DOHH2 (cell line): ENCODE measurements at regions not wholly inside any gene's neighbourhood (a gene's known extent, or its start where the extent isn't known, plus 50 kb on each side); places are given as distances from the start of the nearest gene placed in this dataset.

Experiments
- H3F3A ChIP-seq: fragments of 200-600 bp; sonication (generic), shearing (Covaris generic); 2 replicates; pipeline ENCODE4 v1.6.0; 2016; ENCODE audit warnings: antibody characterized with exemption, mild to moderate bottlenecking; ENCODE audit not compliant: control insufficient read depth, insufficient read depth
- H3K27ac ChIP-seq: fragments of 200-600 bp; sonication (generic); 2 replicates; pipeline ENCODE4 v1.5.1; 2014; ENCODE audit warnings: low read depth, mild to moderate bottlenecking, low read length, moderate library complexity
- H3K27me3 ChIP-seq: fragments of 200-600 bp; sonication (generic); 2 replicates; pipeline ENCODE4 v1.6.1; 2014; ENCODE audit warnings: mild to moderate bottlenecking, low read length, mixed read lengths; ENCODE audit not compliant: control insufficient read depth
- H3K36me3 ChIP-seq: fragments of 200-600 bp; sonication (generic); 2 replicates; pipeline ENCODE4 v1.6.1; 2014; ENCODE audit warnings: mild to moderate bottlenecking, low read length, moderate library complexity, mixed read lengths; ENCODE audit not compliant: control insufficient read depth
- H3K4me1 ChIP-seq: fragments of 200-600 bp; sonication (generic); 2 replicates; pipeline ENCODE4 v1.6.1; 2014; ENCODE audit warnings: mild to moderate bottlenecking, low read length, mixed read lengths; ENCODE audit not compliant: control insufficient read depth
- H3K4me2 ChIP-seq: fragments of 200-600 bp; sonication (generic); 2 replicates; pipeline ENCODE4 v1.6.0; 2014; ENCODE audit warnings: mild to moderate bottlenecking, low read length, moderate library complexity
- H3K4me3 ChIP-seq: fragments of 200-600 bp; sonication (generic); 2 replicates; pipeline ENCODE4 v1.5.1; 2014; ENCODE audit warnings: mild to moderate bottlenecking, low read length, mixed read lengths
- H3K79me2 ChIP-seq: fragments of 200-600 bp; sonication (generic); 2 replicates; pipeline ENCODE4 v1.6.1; 2014; ENCODE audit warnings: mild to moderate bottlenecking, low read length, mixed read lengths; ENCODE audit not compliant: control insufficient read depth
- H3K9me2 ChIP-seq: fragments of 200-600 bp; sonication (generic); replicated peaks from 2 replicates; pipeline ENCODE4 v1.6.1; 2014; ENCODE audit warnings: mild to moderate bottlenecking, low read length, mixed read lengths; ENCODE audit not compliant: control insufficient read depth
- H3K9me3 ChIP-seq: fragments of 200-600 bp; sonication (generic); 2 replicates; pipeline ENCODE4 v1.6.1; 2014; ENCODE audit warnings: antibody characterized with exemption, low read length, mixed read lengths; ENCODE audit not compliant: control insufficient read depth, insufficient read depth
- H4K20me1 ChIP-seq: fragments of 200-600 bp; sonication (generic); 2 replicates; pipeline ENCODE4 v1.6.0; 2014; ENCODE audit warnings: low read depth, mild to moderate bottlenecking, antibody characterized with exemption, low read length, moderate library complexity; ENCODE audit not compliant: control insufficient read depth, insufficient read depth
- EZH2phosphoT487 ChIP-seq: fragments of 200-600 bp; sonication (generic); IDR thresholded peaks from 2 replicates; pipeline ENCODE4 v1.6.1; 2017; ENCODE audit warnings: borderline replicate concordance, mild to moderate bottlenecking, antibody characterized with exemption, low read length, moderate library complexity, mixed read lengths
- TF ChIP-seq, protein P1 (sequence below): fragments of 200-600 bp; sonication (generic); IDR thresholded peaks from one replicate; pipeline ENCODE4 v1.5.1; 2014; ENCODE audit warnings: antibody characterized with exemption, mild to moderate bottlenecking, low read depth, low read length; ENCODE audit not compliant: poor library complexity, severe bottlenecking

DNA sequence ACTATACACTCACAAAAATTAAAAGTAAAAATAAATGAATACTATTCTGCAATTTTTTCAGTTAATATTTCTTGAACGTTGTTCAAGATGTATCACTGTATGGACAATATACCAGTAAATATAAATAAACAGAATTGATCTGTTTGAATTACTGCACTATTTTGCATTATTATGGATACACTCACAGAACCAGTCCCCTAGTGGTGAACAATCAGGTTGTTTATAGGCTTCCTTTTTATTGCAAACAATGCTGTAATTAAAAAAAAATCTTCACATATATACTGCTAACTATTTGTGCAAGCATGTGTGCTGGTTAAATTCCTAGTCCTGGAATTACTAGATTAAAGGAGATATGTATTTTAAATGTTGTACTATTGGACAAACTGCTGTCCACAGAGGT is 306.0 kb downstream of the FBXO15 start:
- no peaks in the 10 kb centered on the region for H3K4me1 ChIP-seq
- H3K9me3 ChIP-seq: no peaks in the 10 kb centered on the region
- no peaks in the 10 kb centered on the region for H3K79me2 ChIP-seq
- no peak overlapping the region for H3K4me3 ChIP-seq
- no peaks in the 10 kb centered on the region for H3F3A ChIP-seq
- H3K9me2 ChIP-seq: no peaks in the 10 kb centered on the region
- no peak overlapping the region for H3K27ac ChIP-seq
- H3K27me3 ChIP-seq: no peaks in the 10 kb centered on the region
- no peaks in the 10 kb centered on the region for H4K20me1 ChIP-seq
- H3K36me3 ChIP-seq: no peaks in the 10 kb centered on the region
- no peak overlapping the region for H3K4me2 ChIP-seq
- TF ChIP-seq EZH2phosphoT487: no peak
- TF ChIP-seq, protein P1, sequence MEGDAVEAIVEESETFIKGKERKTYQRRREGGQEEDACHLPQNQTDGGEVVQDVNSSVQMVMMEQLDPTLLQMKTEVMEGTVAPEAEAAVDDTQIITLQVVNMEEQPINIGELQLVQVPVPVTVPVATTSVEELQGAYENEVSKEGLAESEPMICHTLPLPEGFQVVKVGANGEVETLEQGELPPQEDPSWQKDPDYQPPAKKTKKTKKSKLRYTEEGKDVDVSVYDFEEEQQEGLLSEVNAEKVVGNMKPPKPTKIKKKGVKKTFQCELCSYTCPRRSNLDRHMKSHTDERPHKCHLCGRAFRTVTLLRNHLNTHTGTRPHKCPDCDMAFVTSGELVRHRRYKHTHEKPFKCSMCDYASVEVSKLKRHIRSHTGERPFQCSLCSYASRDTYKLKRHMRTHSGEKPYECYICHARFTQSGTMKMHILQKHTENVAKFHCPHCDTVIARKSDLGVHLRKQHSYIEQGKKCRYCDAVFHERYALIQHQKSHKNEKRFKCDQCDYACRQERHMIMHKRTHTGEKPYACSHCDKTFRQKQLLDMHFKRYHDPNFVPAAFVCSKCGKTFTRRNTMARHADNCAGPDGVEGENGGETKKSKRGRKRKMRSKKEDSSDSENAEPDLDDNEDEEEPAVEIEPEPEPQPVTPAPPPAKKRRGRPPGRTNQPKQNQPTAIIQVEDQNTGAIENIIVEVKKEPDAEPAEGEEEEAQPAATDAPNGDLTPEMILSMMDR: no peak

DNA sequence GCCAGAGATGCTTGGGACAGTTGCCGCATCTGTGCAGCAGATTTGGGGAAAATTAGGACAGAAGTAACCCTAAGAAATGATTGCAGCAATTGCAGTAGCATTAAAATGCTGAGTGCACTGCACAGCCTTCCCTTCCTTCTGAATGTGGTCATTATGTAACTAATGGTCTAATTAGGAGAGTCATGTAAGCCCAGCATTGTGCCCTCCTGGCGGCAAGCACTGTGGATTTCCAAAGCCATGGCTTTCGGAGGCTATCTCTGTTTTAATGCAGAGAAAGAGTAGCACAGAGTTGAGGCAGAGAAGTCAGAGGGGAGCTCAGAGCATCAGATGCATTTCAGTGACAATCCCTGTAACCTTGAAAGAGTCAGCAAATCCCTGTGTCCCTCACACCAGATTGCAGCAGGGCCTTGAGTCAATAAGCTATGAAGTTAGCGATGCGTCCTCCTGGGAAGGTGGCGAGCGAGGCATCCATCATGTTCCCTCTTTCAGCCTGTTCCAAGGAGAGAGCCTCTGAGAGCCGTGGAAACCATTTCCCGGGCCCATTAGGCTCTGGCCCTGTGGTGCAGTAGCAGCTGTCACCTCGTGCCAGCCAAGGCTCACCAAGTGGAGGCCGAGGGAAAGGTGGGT is 307.2 kb downstream of the FBXO15 start:
- Histone ChIP-seq H3F3A (no peaks in the 10 kb centered on the region), H4K20me1 (no peaks in the 10 kb centered on the region), H3K9me3 (no peaks in the 10 kb centered on the region), H3K36me3 (no peaks in the 10 kb centered on the region), H3K9me2 (no peaks in the 10 kb centered on the region), H3K27me3 (no peaks in the 10 kb centered on the region), H3K4me1 (no peaks in the 10 kb centered on the region), H3K4me3 (no peak overlapping the region), H3K27ac (no peak overlapping the region), H3K4me2 (no peak overlapping the region), H3K79me2 (no peaks in the 10 kb centered on the region)
- TF ChIP-seq EZH2phosphoT487: no peak
- TF ChIP-seq, protein P1: no peak

DNA sequence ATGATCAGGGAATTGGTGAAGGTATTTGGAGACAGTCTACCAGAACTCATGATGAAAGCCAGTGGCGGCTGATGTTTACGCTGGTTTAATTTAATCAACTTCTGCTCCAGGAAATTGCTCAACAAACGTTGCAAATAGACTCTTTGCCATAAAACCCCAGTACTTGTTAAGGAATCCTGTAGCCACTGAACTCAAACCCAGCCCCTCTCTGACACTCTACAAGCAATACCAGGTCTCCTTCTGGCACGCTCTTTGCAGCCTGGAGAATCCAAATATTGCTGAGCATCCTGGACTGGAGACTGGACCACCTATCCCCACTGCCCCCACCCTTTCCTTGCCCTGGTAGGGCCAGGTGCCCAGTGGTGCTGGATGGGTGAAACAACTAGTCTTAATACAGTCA is 308.2 kb downstream of the FBXO15 start:
- H3K9me3 ChIP-seq: no peaks in the 10 kb centered on the region
- no peaks in the 10 kb centered on the region for H3K27me3 ChIP-seq
- no peaks in the 10 kb centered on the region for H3F3A ChIP-seq
- H3K4me1 ChIP-seq: no peaks in the 10 kb centered on the region
- no peaks in the 10 kb centered on the region for H3K36me3 ChIP-seq
- H3K27ac ChIP-seq: no peak overlapping the region
- H3K9me2 ChIP-seq: no peaks in the 10 kb centered on the region
- TF ChIP-seq EZH2phosphoT487: no peak
- TF ChIP-seq, protein P1: no peak
- no peaks in the 10 kb centered on the region for H3K79me2 ChIP-seq
- no peak overlapping the region for H3K4me3 ChIP-seq
- H3K4me2 ChIP-seq: no peak overlapping the region
- no peaks in the 10 kb centered on the region for H4K20me1 ChIP-seq
